ENCODE measurements at regions not wholly inside any gene's neighbourhood (a gene's known extent, or its start where the extent isn't known, plus 50 kb on each side); places are given as distances from the start of the nearest gene placed in this dataset.

GRCh38 chr3:45313743-45314403 lies 74.5 kb upstream of the LARS2 start:
- FAIRE-seq = no peak
- no peak for DNase-seq (ENCODE audit: low read depth)
- H3K27me3 ChIP-seq (ENCODE audit: control insufficient read depth, insufficient read depth, low read length) = peaks cover 2% of the 10 kb centered on the region
- TF ChIP-seq CTCF (IDR thresholded peaks at IDR 0.05; ENCODE audit: insufficient read depth, low read length, severe bottlenecking) = no peak
- H3K4me3 ChIP-seq (ENCODE audit: low read depth, low read length) = no peak overlapping the region
- no peaks in the 10 kb centered on the region for H3K36me3 ChIP-seq (ENCODE audit: control insufficient read depth, insufficient read depth, low read length)

GRCh38 chr3:45317710-45318109 lies 70.7 kb upstream of the LARS2 start:
- Histone ChIP-seq H3K4me3 (ENCODE audit: low read depth, low read length) (no peak overlapping the region), H3K36me3 (ENCODE audit: control insufficient read depth, insufficient read depth, low read length) (no peaks in the 10 kb centered on the region), H3K27me3 (ENCODE audit: control insufficient read depth, insufficient read depth, low read length) (no peaks in the 10 kb centered on the region)
- no peak for TF ChIP-seq CTCF (IDR thresholded peaks at IDR 0.05; ENCODE audit: insufficient read depth, low read length, severe bottlenecking)
- DNase-seq (ENCODE audit: low read depth) = no peak
- no peak for FAIRE-seq

DNA sequence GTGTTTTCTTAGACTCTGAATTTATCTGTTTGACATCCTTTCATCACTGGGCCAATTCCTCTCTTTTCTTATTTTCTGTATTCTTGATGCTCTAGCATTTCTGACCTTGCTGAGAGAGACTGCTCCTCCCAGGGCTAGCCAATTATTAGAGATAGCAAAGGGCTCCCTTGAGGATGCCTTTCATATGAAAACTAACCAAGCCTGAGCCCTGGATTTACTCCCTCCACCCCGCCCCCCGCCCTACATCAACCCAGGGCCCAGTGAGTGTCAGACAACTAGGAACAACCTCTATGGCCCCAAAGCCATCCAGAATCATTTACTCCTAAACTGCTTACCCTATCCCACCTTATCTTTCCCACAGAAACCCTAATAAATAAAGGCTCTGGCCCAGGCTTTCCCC lies 69.7 kb upstream of the LARS2 start:
- Histone ChIP-seq H3K27me3 (ENCODE audit: control insufficient read depth, insufficient read depth, low read length) (no peaks in the 10 kb centered on the region), H3K36me3 (ENCODE audit: control insufficient read depth, insufficient read depth, low read length) (no peaks in the 10 kb centered on the region), H3K4me3 (ENCODE audit: low read depth, low read length) (no peak overlapping the region)
- FAIRE-seq (no peak), DNase-seq (ENCODE audit: low read depth) (no peak)
- TF ChIP-seq CTCF (IDR thresholded peaks at IDR 0.05; ENCODE audit: insufficient read depth, low read length, severe bottlenecking) = no peak

DNA sequence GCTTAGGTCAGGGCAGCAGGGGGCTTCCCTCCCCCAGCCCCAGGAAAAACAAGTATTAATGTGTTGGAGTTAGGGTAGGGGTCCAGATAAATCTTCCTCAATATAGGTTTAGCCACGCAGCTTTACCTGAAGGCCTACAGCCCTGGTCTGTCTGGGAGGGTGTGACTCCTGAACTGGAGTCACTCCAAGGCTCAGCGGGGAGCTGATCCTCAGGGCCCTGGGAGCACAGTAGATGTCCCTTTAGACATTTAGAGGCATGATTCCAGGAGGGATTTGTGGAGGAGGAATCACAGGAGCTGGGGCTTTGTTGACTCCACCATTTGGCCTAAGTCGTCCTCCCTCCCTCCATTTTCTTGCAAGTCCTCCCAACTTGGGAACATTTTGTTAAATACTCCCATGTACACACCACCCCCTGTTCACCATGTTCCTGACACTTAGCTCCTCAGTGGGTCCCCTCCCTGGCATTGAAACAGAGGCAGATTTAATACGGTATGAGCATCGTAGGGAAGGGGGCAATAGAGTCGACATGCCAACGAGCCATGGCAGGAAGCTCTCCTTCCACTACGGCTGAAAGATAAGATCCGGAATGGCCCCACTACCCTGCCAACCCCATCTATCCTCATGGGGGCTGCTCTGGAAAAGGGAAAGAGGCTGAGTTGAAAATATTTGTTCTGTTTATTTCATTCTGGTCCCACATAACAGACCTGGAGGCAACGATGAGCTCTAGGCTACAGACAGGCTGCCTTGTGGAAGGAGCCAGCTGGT lies 69.0 kb upstream of the LARS2 start:
- FAIRE-seq (no peak), DNase-seq (ENCODE audit: low read depth) (no peak)
- no peak for TF ChIP-seq CTCF (IDR thresholded peaks at IDR 0.05; ENCODE audit: insufficient read depth, low read length, severe bottlenecking)
- H3K36me3 ChIP-seq (ENCODE audit: control insufficient read depth, insufficient read depth, low read length) = no peaks in the 10 kb centered on the region
- no peaks in the 10 kb centered on the region for H3K27me3 ChIP-seq (ENCODE audit: control insufficient read depth, insufficient read depth, low read length)
- H3K4me3 ChIP-seq (ENCODE audit: low read depth, low read length) = no peak overlapping the region

DNA sequence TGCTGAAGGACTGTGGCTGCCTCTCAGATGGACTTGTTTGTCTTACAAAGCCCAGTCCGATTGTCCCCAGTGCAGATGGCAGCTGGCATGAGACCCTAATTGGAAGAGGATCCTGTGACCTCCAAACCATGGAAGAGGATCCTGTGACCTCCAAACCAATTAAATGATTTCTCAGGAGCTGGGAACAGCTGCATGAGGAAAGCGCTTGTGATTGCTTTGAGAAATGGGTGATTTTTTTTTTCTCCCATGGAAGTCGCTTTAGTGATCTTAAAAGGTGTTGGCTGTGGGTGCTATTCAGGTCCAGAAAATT lies 68.4 kb upstream of the LARS2 start:
- Histone ChIP-seq H3K36me3 (ENCODE audit: control insufficient read depth, insufficient read depth, low read length) (no peaks in the 10 kb centered on the region), H3K27me3 (ENCODE audit: control insufficient read depth, insufficient read depth, low read length) (no peaks in the 10 kb centered on the region), H3K4me3 (ENCODE audit: low read depth, low read length) (no peak overlapping the region)
- no peak for DNase-seq (ENCODE audit: low read depth)
- TF ChIP-seq CTCF (IDR thresholded peaks at IDR 0.05; ENCODE audit: insufficient read depth, low read length, severe bottlenecking) = no peak
- no peak for FAIRE-seq

DNA sequence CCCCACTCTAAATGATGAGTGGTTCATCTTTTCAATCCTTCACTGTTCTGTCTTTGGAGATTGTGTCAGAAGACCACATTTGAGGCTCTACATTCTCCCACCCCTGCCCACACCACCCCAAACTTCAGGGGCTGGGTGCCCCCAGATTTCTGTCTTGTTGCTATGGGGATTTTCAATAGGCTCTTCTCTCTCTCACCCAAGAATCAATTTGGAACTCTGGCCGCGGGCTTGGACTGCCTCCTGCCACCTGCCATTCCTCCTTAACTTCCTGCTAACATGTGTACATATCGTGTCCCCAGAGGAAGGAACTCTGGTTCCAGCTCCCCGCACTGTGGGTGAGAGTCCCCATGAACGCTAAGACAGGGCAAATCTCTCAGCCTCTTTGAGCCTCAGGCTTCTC lies 67.4 kb upstream of the LARS2 start:
- FAIRE-seq = no peak
- TF ChIP-seq CTCF (IDR thresholded peaks at IDR 0.05; ENCODE audit: insufficient read depth, low read length, severe bottlenecking) = no peak
- H3K27me3 ChIP-seq (ENCODE audit: control insufficient read depth, insufficient read depth, low read length) = no peaks in the 10 kb centered on the region
- DNase-seq (ENCODE audit: low read depth) = no peak
- H3K4me3 ChIP-seq (ENCODE audit: low read depth, low read length) = no peak overlapping the region
- no peaks in the 10 kb centered on the region for H3K36me3 ChIP-seq (ENCODE audit: control insufficient read depth, insufficient read depth, low read length)
